KMS-11 (cell line): ENCODE measurements at regions not wholly inside any gene's neighbourhood (a gene's known extent, or its start where the extent isn't known, plus 50 kb on each side); places are given as distances from the start of the nearest gene placed in this dataset.

Source experiments
- H2AFZ ChIP-seq: fragments of 200-600 bp; sonication (generic); 2 replicates; pipeline ENCODE4 v1.6.1; 2016; ENCODE audit warnings: antibody characterized with exemption, mixed run types, low read depth
- H3K27ac ChIP-seq: fragments of 200-600 bp; sonication (generic); 2 replicates; pipeline ENCODE4 v1.6.1; 2016; ENCODE audit warnings: mild to moderate bottlenecking, mixed run types
- H3K27me3 ChIP-seq: fragments of 200-600 bp; sonication (generic); 2 replicates; pipeline ENCODE4 v1.6.1; 2017; ENCODE audit warnings: mild to moderate bottlenecking, low read depth, mixed run types, moderate library complexity; ENCODE audit not compliant: insufficient read depth
- H3K36me3 ChIP-seq: fragments of 200-600 bp; sonication (generic); 2 replicates; pipeline ENCODE4 v1.6.1; 2017; ENCODE audit warnings: mild to moderate bottlenecking, mixed run types; ENCODE audit not compliant: insufficient read depth
- H3K4me1 ChIP-seq: fragments of 200-600 bp; sonication (generic); 2 replicates; pipeline ENCODE4 v1.6.1; 2016; ENCODE audit warnings: mild to moderate bottlenecking, low read depth, mixed run types; ENCODE audit not compliant: poor library complexity, severe bottlenecking
- H3K4me2 ChIP-seq: fragments of 200-600 bp; sonication (generic); 2 replicates; pipeline ENCODE4 v1.7.0; 2016; ENCODE audit warnings: mild to moderate bottlenecking, mixed run types
- H3K4me3 ChIP-seq: fragments of 200-600 bp; sonication (generic); IDR thresholded peaks from 2 replicates; pipeline ENCODE4 v1.6.1; 2017; ENCODE audit warnings: low read depth, low read length, mixed read lengths; ENCODE audit not compliant: insufficient read depth
- H3K79me2 ChIP-seq: fragments of 200-600 bp; sonication (generic); 2 replicates; pipeline ENCODE4 v1.6.1; 2016; ENCODE audit warnings: low read depth, mixed run types; ENCODE audit not compliant: insufficient read depth
- H3K9ac ChIP-seq: fragments of 200-600 bp; sonication (generic); 2 replicates; pipeline ENCODE4 v1.6.1; 2016; ENCODE audit warnings: mild to moderate bottlenecking, mixed run types
- H4K20me1 ChIP-seq: fragments of 200-600 bp; sonication (generic); 2 replicates; pipeline ENCODE4 v1.6.1; 2016; ENCODE audit warnings: mild to moderate bottlenecking, mixed run types; ENCODE audit not compliant: insufficient read depth
- CTCF ChIP-seq: fragments of 200-600 bp; sonication (generic); conservative IDR thresholded peaks from 2 replicates; pipeline ENCODE4 v1.6.1; 2017; ENCODE audit warnings: low read depth, mild to moderate bottlenecking, antibody characterized with exemption, low read length, moderate library complexity, mixed read lengths

DNA sequence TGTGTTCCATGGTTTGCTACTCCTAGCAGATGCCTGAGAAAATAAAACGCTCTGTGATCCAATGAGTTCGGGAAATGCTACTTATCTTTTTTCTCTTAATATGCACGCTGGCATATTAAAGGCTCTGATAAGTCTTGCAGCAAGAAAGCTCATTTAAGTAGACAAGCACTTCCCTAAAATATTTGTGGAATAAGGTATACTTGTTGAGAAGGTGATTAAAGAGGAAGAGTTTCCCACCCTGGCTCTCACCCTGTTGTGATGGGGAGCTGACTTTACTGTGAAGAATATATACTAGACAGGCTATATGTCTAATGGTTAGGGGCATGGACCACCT lies 279.4 kb downstream of the RPS24 start:
- no peak for TF ChIP-seq CTCF
- Histone ChIP-seq H3K9ac (no peak overlapping the region), H3K4me3 (no peak overlapping the region), H3K36me3 (no peaks in the 10 kb centered on the region), H4K20me1 (no peaks in the 10 kb centered on the region), H2AFZ (no peak overlapping the region), H3K4me1 (no peaks in the 10 kb centered on the region), H3K27ac (no peak overlapping the region), H3K27me3 (no peaks in the 10 kb centered on the region), H3K79me2 (no peaks in the 10 kb centered on the region), H3K4me2 (no peak overlapping the region)

DNA sequence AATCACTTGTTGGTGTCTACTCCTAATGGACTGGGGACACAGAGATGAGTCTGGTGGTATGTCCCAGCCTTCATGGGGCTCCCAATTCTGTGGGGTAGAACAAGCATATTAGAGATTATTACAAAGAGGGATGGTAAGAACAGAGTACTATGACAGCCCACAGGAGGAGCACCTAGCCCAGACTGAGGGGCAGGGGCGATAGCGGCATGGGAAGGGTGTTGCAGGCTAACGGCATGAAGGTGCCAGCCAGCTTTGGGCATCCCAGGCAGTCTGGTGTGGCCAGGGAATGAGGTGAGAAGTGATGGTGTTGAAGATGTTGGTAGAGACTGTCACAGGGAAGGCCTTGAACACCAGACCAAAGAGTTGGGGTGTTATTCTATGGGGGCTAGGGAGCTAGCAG lies 280.0 kb downstream of the RPS24 start:
- no peak overlapping the region for H2AFZ ChIP-seq
- no peak for TF ChIP-seq CTCF
- no peaks in the 10 kb centered on the region for H3K36me3 ChIP-seq
- H3K27me3 ChIP-seq = no peaks in the 10 kb centered on the region
- H4K20me1 ChIP-seq = no peaks in the 10 kb centered on the region
- H3K4me2 ChIP-seq = no peak overlapping the region
- H3K4me1 ChIP-seq = no peaks in the 10 kb centered on the region
- no peak overlapping the region for H3K9ac ChIP-seq
- no peak overlapping the region for H3K4me3 ChIP-seq
- H3K27ac ChIP-seq = no peak overlapping the region
- H3K79me2 ChIP-seq = no peaks in the 10 kb centered on the region

DNA sequence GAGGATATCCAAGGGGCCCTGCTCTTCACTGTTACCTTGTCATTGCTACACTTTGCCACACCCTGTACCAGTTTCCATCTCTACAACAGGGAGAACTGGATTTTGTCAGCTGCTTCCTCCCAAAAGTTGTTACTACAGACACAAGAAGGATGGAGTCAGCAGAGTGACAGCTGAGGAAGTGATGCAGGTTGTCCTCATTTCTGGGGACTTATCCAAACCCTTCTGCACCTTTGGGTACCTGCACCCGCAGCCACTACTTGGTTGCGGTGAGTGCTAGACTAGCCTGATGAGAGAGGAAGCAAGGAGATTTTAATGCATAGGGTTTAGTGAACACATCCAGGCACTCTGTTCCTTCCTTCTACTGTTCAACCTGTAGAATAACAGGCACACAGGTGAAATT lies 281.0 kb downstream of the RPS24 start:
- Histone ChIP-seq H2AFZ (no peak overlapping the region), H3K4me3 (no peak overlapping the region), H3K27me3 (no peaks in the 10 kb centered on the region), H3K4me2 (no peak overlapping the region), H3K79me2 (no peaks in the 10 kb centered on the region), H3K4me1 (no peaks in the 10 kb centered on the region), H4K20me1 (no peaks in the 10 kb centered on the region), H3K27ac (no peak overlapping the region), H3K36me3 (no peaks in the 10 kb centered on the region), H3K9ac (no peak overlapping the region)
- no peak for TF ChIP-seq CTCF

- Histone ChIP-seq H3K4me1 (no peaks in the 10 kb centered on the region), H3K36me3 (no peaks in the 10 kb centered on the region), H4K20me1 (no peaks in the 10 kb centered on the region), H3K27me3 (no peaks in the 10 kb centered on the region), H3K9ac (no peak overlapping the region), H2AFZ (no peak overlapping the region), H3K4me2 (no peak overlapping the region), H3K27ac (no peak overlapping the region), H3K4me3 (no peak overlapping the region), H3K79me2 (no peaks in the 10 kb centered on the region)
- no peak for TF ChIP-seq CTCF
These were observed 282.8 kb downstream of the RPS24 start for GRCh38 chr10:78316451-78316931.

DNA sequence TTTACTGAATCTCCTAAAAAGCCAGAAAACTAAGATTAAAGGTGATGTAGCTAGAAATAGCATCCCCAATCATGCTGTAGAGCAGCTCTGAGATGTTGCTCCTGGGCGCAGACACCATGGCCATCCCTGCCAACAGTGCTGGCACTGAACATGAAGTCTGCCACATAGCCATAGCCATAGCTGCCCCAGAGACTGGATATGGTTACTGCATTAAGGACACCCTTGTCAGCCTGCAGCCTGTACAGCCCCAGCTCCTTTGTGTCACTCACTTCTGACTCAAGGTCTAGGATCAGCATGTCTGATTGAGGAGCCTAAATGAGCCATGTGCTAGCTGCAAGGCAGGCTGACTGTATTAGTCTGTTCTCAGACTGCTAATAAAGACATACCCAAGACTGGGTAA lies 284.6 kb downstream of the RPS24 start:
- H3K27me3 ChIP-seq = no peaks in the 10 kb centered on the region
- no peak overlapping the region for H3K9ac ChIP-seq
- H3K79me2 ChIP-seq = no peaks in the 10 kb centered on the region
- H3K27ac ChIP-seq = no peak overlapping the region
- H3K4me2 ChIP-seq = no peak overlapping the region
- H3K4me1 ChIP-seq = no peaks in the 10 kb centered on the region
- no peak overlapping the region for H3K4me3 ChIP-seq
- no peak overlapping the region for H2AFZ ChIP-seq
- no peaks in the 10 kb centered on the region for H3K36me3 ChIP-seq
- no peaks in the 10 kb centered on the region for H4K20me1 ChIP-seq
- TF ChIP-seq CTCF = no peak
